ENCODE measurements at regions not wholly inside any gene's neighbourhood (a gene's known extent, or its start where the extent isn't known, plus 50 kb on each side); places are given as distances from the start of the nearest gene placed in this dataset.

DNA sequence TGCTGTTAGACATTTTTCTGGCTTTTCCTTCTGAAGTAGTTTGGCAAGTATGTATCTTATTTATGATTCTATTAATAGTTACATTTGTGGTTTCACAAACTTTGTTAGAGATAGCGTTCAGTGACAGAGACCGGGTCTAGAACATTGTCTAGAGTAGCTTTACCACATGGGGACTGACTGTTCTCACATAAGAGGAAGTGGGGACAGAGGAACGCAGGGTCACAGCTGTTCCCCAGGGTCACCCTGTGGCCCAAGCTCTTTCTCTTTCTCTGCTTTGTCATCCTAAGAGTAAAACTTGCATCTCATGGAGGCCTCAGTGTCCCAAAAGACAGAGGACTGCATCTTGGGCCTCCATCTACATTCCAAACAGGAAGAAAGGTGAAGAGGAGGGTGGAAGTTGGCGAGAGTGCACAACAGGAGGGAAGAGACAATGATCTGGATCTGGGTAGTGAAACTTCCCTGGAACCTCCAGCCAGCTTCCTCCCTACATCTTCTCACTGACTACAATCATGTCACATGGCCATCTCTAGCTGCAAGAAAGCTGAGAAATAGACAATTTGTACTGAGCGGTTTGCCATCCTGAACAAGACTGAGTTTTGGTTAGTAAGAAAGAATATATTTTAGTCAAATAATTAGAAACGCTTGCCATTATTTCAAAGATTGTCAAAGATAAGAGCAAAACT is 645.8 kb upstream of the ARID1B start:
- TF ChIP-seq EZH2 (IDR thresholded peaks at IDR 0.05; ENCODE audit: borderline replicate concordance, low read length) = no peak
- TF ChIP-seq, protein P1, sequence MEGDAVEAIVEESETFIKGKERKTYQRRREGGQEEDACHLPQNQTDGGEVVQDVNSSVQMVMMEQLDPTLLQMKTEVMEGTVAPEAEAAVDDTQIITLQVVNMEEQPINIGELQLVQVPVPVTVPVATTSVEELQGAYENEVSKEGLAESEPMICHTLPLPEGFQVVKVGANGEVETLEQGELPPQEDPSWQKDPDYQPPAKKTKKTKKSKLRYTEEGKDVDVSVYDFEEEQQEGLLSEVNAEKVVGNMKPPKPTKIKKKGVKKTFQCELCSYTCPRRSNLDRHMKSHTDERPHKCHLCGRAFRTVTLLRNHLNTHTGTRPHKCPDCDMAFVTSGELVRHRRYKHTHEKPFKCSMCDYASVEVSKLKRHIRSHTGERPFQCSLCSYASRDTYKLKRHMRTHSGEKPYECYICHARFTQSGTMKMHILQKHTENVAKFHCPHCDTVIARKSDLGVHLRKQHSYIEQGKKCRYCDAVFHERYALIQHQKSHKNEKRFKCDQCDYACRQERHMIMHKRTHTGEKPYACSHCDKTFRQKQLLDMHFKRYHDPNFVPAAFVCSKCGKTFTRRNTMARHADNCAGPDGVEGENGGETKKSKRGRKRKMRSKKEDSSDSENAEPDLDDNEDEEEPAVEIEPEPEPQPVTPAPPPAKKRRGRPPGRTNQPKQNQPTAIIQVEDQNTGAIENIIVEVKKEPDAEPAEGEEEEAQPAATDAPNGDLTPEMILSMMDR (conservative IDR thresholded peaks at IDR 0.05 in 1 of 2, IDR thresholded peaks at IDR 0.05 in 1 of 2; ENCODE audit: extremely low read depth in 1 of 2, insufficient read depth in 1 of 2, low read depth in 1 of 2, low read length in 2 of 2) = no peak

Measured in mammary epithelial cell (primary cell).